H1 (cell line): ENCODE measurements at regions not wholly inside any gene's neighbourhood (a gene's known extent, or its start where the extent isn't known, plus 50 kb on each side); places are given as distances from the start of the nearest gene placed in this dataset.

Experiments used
- CTCF ChIA-PET: fragments of 300-600 bp; sonication (Branson Sonifier 250); formaldehyde crosslinking; loops from one replicate; lab custom pipeline; 2021; ENCODE audit not compliant: partially characterized antibody; lab: Charles Lee
- POLR2A ChIA-PET: fragments of 300-600 bp; sonication (Branson Sonifier 250); formaldehyde crosslinking; loops from one replicate; lab custom pipeline; 2021; ENCODE audit warnings: inconsistent platforms; ENCODE audit not compliant: partially characterized antibody; lab: Charles Lee
- DNase-seq, 2 experiments: peaks; one replicate each; pipeline versions ENCODE4 v3.0.0 to v3.0.0-alpha.2; 2010 to 2022; ENCODE audit warnings: low spot score in 2 of 2, low read depth in 1 of 2, mixed read lengths in 1 of 2
- FAIRE-seq: peaks from 2 replicates; lab custom pipeline; 2011; peaks lifted over from hg19 to GRCh38; lab: Jason Lieb, UNC
- H2AFZ ChIP-seq: 2 replicates; pipeline ENCODE4 v1.8.1; 2012; ENCODE audit warnings: low read length, inconsistent platforms
- H2AK5ac ChIP-seq: 2 replicates; pipeline ENCODE4 v1.6.1; 2013; ENCODE audit warnings: low read depth, low read length
- H2BK120ac ChIP-seq: replicated peaks from 2 replicates; pipeline ENCODE3; 2013; ENCODE audit warnings: low read depth, low read length, inconsistent platforms
- H2BK12ac ChIP-seq: 2 replicates; pipeline ENCODE4 v1.6.1; 2013; ENCODE audit warnings: low read depth, low read length
- H2BK15ac ChIP-seq: 2 replicates; pipeline ENCODE4 v1.6.1; 2013; ENCODE audit warnings: low read length
- H2BK20ac ChIP-seq: 2 replicates; pipeline ENCODE4 v1.6.1; 2013; ENCODE audit warnings: low read length
- H2BK5ac ChIP-seq: 2 replicates; pipeline ENCODE4 v1.6.1; 2013; ENCODE audit warnings: low read depth, low read length
- H3K14ac ChIP-seq: 2 replicates; pipeline ENCODE4 v1.6.1; 2013; ENCODE audit warnings: inconsistent platforms; ENCODE audit not compliant: insufficient read length
- H3K18ac ChIP-seq: 2 replicates; pipeline ENCODE4 v1.6.1; 2013; ENCODE audit warnings: low read length; ENCODE audit errors: extremely low read depth
- H3K23ac ChIP-seq: 2 replicates; pipeline ENCODE4 v1.6.1; 2013; ENCODE audit warnings: inconsistent platforms; ENCODE audit not compliant: insufficient read length
- H3K23me2 ChIP-seq: 2 replicates; pipeline ENCODE4 v1.6.1; 2013; ENCODE audit warnings: low read depth, low read length
- H3K27ac ChIP-seq: 2 replicates; pipeline ENCODE4 v1.6.1; 2011; ENCODE audit warnings: low read depth, low read length, inconsistent platforms
- H3K27me3 ChIP-seq, 4 experiments: replicated peaks in 1 of 4; 1 replicate in 1 of 4; 2 replicates in 3 of 4; pipeline versions ENCODE4 v1.6.1 to v1.8.1; 2011 to 2013; ENCODE audit warnings: low read length in 3 of 4, mild to moderate bottlenecking in 3 of 4, inconsistent platforms in 2 of 4, mixed read lengths in 2 of 4, moderate library complexity in 1 of 4; ENCODE audit not compliant: control insufficient read depth in 3 of 4, insufficient read depth in 3 of 4; ENCODE audit errors: extremely low read depth in 1 of 4
- H3K36me3 ChIP-seq, 4 experiments: 2 replicates each; pipeline versions ENCODE4 v1.6.1 to v1.8.1; 2011 to 2013; ENCODE audit warnings: mild to moderate bottlenecking in 4 of 4, low read length in 3 of 4, moderate library complexity in 2 of 4, control low read depth in 1 of 4, inconsistent platforms in 1 of 4; ENCODE audit not compliant: insufficient read depth in 4 of 4, control insufficient read depth in 2 of 4
- H3K4ac ChIP-seq: replicated peaks from 2 replicates; pipeline ENCODE3; 2013; ENCODE audit warnings: low read length, low read depth, mixed read lengths, inconsistent platforms; ENCODE audit not compliant: insufficient read length
- H3K4me1 ChIP-seq, 4 experiments: replicated peaks in 1 of 4; 1 replicate in 1 of 4; 2 replicates in 3 of 4; pipeline versions ENCODE4 v1.6.1 to v1.8.1; 2011 to 2013; ENCODE audit warnings: low read length in 3 of 4, inconsistent platforms in 2 of 4, mixed read lengths in 1 of 4; ENCODE audit not compliant: insufficient read depth in 4 of 4, control insufficient read depth in 3 of 4
- H3K4me2 ChIP-seq, 2 experiments: 2 replicates each; pipeline versions ENCODE4 v1.6.1 to v1.8.1; 2011 to 2013; ENCODE audit warnings: low read depth in 2 of 2, low read length in 2 of 2, control low read depth in 1 of 2, inconsistent platforms in 1 of 2, mild to moderate bottlenecking in 1 of 2; ENCODE audit not compliant: insufficient read depth in 1 of 2
- H3K4me3 ChIP-seq, 4 experiments: fragments of 200-600, 300-600 bp in 1 of 4; sonication (generic), shearing (Covaris generic), sonication (Bioruptor Twin) in 1 of 4; 2 replicates each; pipeline versions ENCODE4 v1.5.1 to v1.8.1; 2011 to 2016; ENCODE audit warnings: low read length in 4 of 4, low read depth in 3 of 4, control low read depth in 2 of 4, inconsistent platforms in 2 of 4, mild to moderate bottlenecking in 2 of 4, mixed read lengths in 1 of 4, moderate library complexity in 1 of 4; ENCODE audit not compliant: insufficient read depth in 2 of 4; ENCODE audit errors: extremely low read depth in 1 of 4
- H3K56ac ChIP-seq: replicated peaks from 2 replicates; pipeline ENCODE3; 2013; ENCODE audit warnings: low read depth, mild to moderate bottlenecking, mixed read lengths, low read length, inconsistent platforms; ENCODE audit not compliant: insufficient read length
- H3K79me1 ChIP-seq: 2 replicates; pipeline ENCODE4 v1.6.1; 2013; ENCODE audit warnings: low read depth, low read length, control low read depth
- H3K79me2 ChIP-seq, 2 experiments: 2 replicates each; pipeline versions ENCODE4 v1.6.1 to v1.8.1; 2012 to 2013; ENCODE audit warnings: low read length in 2 of 2, mild to moderate bottlenecking in 2 of 2, inconsistent platforms in 1 of 2; ENCODE audit not compliant: insufficient read depth in 2 of 2, control insufficient read depth in 1 of 2
- H3K9ac ChIP-seq, 4 experiments: replicated peaks in 1 of 4; 1 replicate in 1 of 4; 2 replicates in 3 of 4; pipeline versions ENCODE4 v1.6.1 to v1.8.1; 2011 to 2013; ENCODE audit warnings: low read depth in 3 of 4, low read length in 3 of 4, control low read depth in 2 of 4, mild to moderate bottlenecking in 2 of 4, moderate library complexity in 2 of 4, inconsistent platforms in 1 of 4; ENCODE audit errors: extremely low read depth in 1 of 4
- H3K9me3 ChIP-seq, 2 experiments: 2 replicates each; pipeline versions ENCODE4 v1.6.1 to v1.8.1; 2012 to 2013; ENCODE audit warnings: mild to moderate bottlenecking in 2 of 2, moderate library complexity in 2 of 2, control low read depth in 1 of 2, inconsistent platforms in 1 of 2, low read depth in 1 of 2, low read length in 1 of 2, mixed read lengths in 1 of 2; ENCODE audit not compliant: insufficient read depth in 2 of 2
- H4K20me1 ChIP-seq, 2 experiments: replicated peaks in 1 of 2; 2 replicates each; pipeline versions ENCODE3 to v1.8.1; 2011 to 2013; ENCODE audit warnings: inconsistent platforms in 2 of 2, low read length in 2 of 2, mild to moderate bottlenecking in 1 of 2; ENCODE audit not compliant: insufficient read depth in 2 of 2, control insufficient read depth in 1 of 2
- H4K5ac ChIP-seq: 2 replicates; pipeline ENCODE4 v1.6.1; 2013; ENCODE audit warnings: low read length, low read depth, mixed read lengths, inconsistent platforms; ENCODE audit not compliant: insufficient read length
- H4K8ac ChIP-seq: 2 replicates; pipeline ENCODE4 v1.8.0; 2013; ENCODE audit warnings: mild to moderate bottlenecking, moderate library complexity, low read length, inconsistent platforms; ENCODE audit not compliant: insufficient read depth; ENCODE audit errors: extremely low read depth
- H4K91ac ChIP-seq: replicated peaks from 2 replicates; pipeline ENCODE3; 2013; ENCODE audit warnings: low read length, mixed read lengths, inconsistent platforms; ENCODE audit not compliant: insufficient read length
- EP300 ChIP-seq, 2 experiments: IDR thresholded peaks; 1 replicate in 1 of 2; 2 replicates in 1 of 2; pipeline ENCODE4 v1.6.1; 2011 to 2012; ENCODE audit warnings: low read depth in 2 of 2, low read length in 2 of 2, mild to moderate bottlenecking in 2 of 2, borderline replicate concordance in 1 of 2, inconsistent platforms in 1 of 2, moderate library complexity in 1 of 2
- SIN3A ChIP-seq, 2 experiments: IDR thresholded peaks in 1 of 2; conservative IDR thresholded peaks in 1 of 2; 2 replicates each; pipeline ENCODE4 v1.6.1; 2011 to 2012; ENCODE audit warnings: low read length in 2 of 2, improper control_type of control experiment in 1 of 2, low read depth in 1 of 2, mild to moderate bottlenecking in 1 of 2
- TCF12 ChIP-seq: IDR thresholded peaks from 2 replicates; pipeline ENCODE4 v1.6.1; 2011; ENCODE audit warnings: low read depth, mild to moderate bottlenecking, low read length
- WGBS, 2 experiments: shearing (Covaris generic) in 1 of 2; methylation state at CpG; one replicate each; pipeline versions ENCODE4 v1.1.6 to v1.1.7; 2013 to 2015; ENCODE audit warnings: low lambda C conversion rate in 2 of 2, mixed read lengths in 2 of 2, inconsistent platforms in 1 of 2, low coverage in 1 of 2, missing lambda C conversion rate in 1 of 2; ENCODE audit not compliant: insufficient replicate concordance in 2 of 2, insufficient coverage in 1 of 2, insufficient read length in 1 of 2; ENCODE audit errors: extremely low coverage in 1 of 2, missing lambda C conversion rate in 1 of 2; 5-methylcytosine and 5-hydroxymethylcytosine counted together
- TF ChIP-seq, protein P1 (sequence below): IDR thresholded peaks from 2 replicates; pipeline ENCODE4 v1.6.1; 2012; ENCODE audit warnings: inconsistent platforms

DNA sequence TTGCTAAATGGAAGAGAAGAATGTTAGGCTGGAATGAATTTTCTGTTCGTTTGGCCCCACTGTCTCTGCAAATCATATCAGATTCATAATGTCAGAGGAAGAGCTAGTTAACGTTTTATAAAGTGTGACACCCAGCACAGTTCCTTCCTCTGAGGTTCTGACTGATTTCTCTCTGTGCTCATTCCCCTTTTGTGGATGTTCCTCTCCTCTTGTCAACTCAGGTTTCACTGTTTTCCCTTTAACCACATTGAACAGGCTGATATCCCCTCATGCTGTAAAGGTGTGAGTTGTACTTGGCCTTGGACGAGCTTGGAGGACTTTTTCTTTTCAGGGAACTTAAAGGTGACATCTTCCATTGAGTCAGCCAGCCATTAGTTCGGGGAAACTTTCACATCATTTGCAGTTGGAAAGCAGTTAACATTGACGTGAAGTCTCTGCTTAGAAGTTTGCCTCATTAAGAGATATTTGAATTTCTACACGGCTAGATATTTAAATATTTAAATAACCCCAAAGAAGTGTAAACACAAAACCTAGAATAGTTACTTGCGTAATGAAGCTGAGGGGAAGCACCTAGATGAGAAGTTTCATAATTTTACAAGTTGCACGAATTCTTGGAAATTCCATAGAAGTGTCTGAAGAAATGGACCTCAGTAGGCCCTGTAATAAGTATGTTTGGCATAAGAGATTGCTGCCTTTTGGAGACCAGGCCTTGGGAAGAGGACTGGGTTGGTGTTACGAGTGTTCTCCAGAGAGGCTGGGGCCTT lies 101.5 kb upstream of the EGR2 start:
- WGBS, 2 experiments, result 78% methylated on average over 9 of the region's 9 CpGs; no CpG with 5 or more reads in 1 of the 2 experiments
- Histone ChIP-seq H3K23me2 (no peaks in the 10 kb centered on the region), H4K5ac (no peak overlapping the region), H3K79me1 (no peaks in the 10 kb centered on the region), H3K23ac (no peak overlapping the region), H2AFZ (no peak overlapping the region), H3K27me3 (no peaks in the 10 kb centered on the region), H4K20me1 (no peaks in the 10 kb centered on the region), H3K4me1 (no peaks in the 10 kb centered on the region), H3K56ac (no peak overlapping the region), H3K27ac (no peak overlapping the region)
- POLR2A ChIA-PET, result no interaction called here
- FAIRE-seq (no peak), DNase-seq (no peak)
- TF ChIP-seq TCF12 (no peak), EP300 (IDR thresholded peaks at IDR 0.05; ENCODE audit: borderline replicate concordance in 1 of 2, low read depth in 2 of 2, low read length in 2 of 2) (no peak), SIN3A (conservative IDR thresholded peaks at IDR 0.05 in 1 of 2, IDR thresholded peaks at IDR 0.05 in 1 of 2; ENCODE audit: low read depth in 1 of 2, low read length in 2 of 2) (no peak)
- TF ChIP-seq, protein P1, sequence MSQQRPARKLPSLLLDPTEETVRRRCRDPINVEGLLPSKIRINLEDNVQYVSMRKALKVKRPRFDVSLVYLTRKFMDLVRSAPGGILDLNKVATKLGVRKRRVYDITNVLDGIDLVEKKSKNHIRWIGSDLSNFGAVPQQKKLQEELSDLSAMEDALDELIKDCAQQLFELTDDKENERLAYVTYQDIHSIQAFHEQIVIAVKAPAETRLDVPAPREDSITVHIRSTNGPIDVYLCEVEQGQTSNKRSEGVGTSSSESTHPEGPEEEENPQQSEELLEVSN, result no peak
- TF ChIP-seq, all 59 proteins: peak for 0
- Histone ChIP-seq H2BK12ac (no peak overlapping the region), H2AK5ac (no peak overlapping the region), H3K79me2 (no peaks in the 10 kb centered on the region), H3K4me3 (no peak overlapping the region), H3K4me2 (no peak overlapping the region), H4K8ac (no peak overlapping the region), H3K14ac (no peak overlapping the region), H4K91ac (no peak overlapping the region), H2BK15ac (no peak overlapping the region), H3K9me3 (no peaks in the 10 kb centered on the region), H3K18ac (no peak overlapping the region), H2BK5ac (no peak overlapping the region), H3K4ac (no peak overlapping the region), H2BK20ac (no peak overlapping the region), H2BK120ac (no peak overlapping the region), H3K9ac (no peak overlapping the region), H3K36me3 (no peaks in the 10 kb centered on the region)
- CTCF ChIA-PET, result interaction anchor here (1.3 kb wide), 1 partner anchor 8 kb away, joined by 3 read pairs; no protein-coding TSS in a partner anchor
